B cell (primary cell): ENCODE measurements at regions not wholly inside any gene's neighbourhood (a gene's known extent, or its start where the extent isn't known, plus 50 kb on each side); places are given as distances from the start of the nearest gene placed in this dataset.
"Not testable (repeated sequence)": the region's sequence is repeated elsewhere in the genome, so short reads cannot be mapped to it uniquely, and the experiment has no call there.

ENCODE experiments used
- ATAC-seq: fragments of 200-7000 bp; cut with Tn5 transposase; one replicate; pipeline ENCODE4 v1.10.0; 2021; ENCODE audit warnings: low read depth, mild to moderate bottlenecking, moderate number of reproducible peaks, moderate library complexity
- CTCF ChIA-PET: fragments of 350-600 bp; sonication (Branson Sonifier 250); formaldehyde crosslinking; loops from one replicate; lab custom pipeline; 2021; ENCODE audit warnings: antibody characterized with exemption, inconsistent platforms; lab: Charles Lee
- POLR2A ChIA-PET: fragments of 350-600 bp; sonication (Branson Sonifier 250); formaldehyde crosslinking; loops from one replicate; lab custom pipeline; 2021; ENCODE audit warnings: antibody characterized with exemption; lab: Charles Lee
- DNase-seq: peaks from one replicate; pipeline ENCODE4 v3.0.0; 2013
- H2AFZ ChIP-seq: 2 replicates; pipeline ENCODE4 v1.6.1; 2012; ENCODE audit warnings: mild to moderate bottlenecking, low read depth, low read length; ENCODE audit not compliant: insufficient read depth, poor library complexity, severe bottlenecking
- H3K27ac ChIP-seq, 2 donors: 1 replicate in 1 of 2; 2 replicates in 1 of 2; pipeline ENCODE4 v1.5.1; 2012 to 2013; ENCODE audit warnings: low read length in 2 of 2, mild to moderate bottlenecking in 2 of 2, moderate library complexity in 1 of 2
- H3K27me3 ChIP-seq, 4 experiments: fragments of 200-600 bp in 1 of 4; sonication (generic) in 1 of 4; replicated peaks in 1 of 4; 1 replicate in 2 of 4; 2 replicates in 2 of 4; pipeline versions ENCODE4 v1.6.1 to v1.7.0; 2013 to 2016; ENCODE audit warnings: low read length in 3 of 4, mild to moderate bottlenecking in 2 of 4, mixed read lengths in 1 of 4, moderate library complexity in 1 of 4; ENCODE audit not compliant: insufficient read depth in 4 of 4, control insufficient read depth in 3 of 4; ENCODE audit errors: control extremely low read depth in 1 of 4
- H3K36me3 ChIP-seq, 2 experiments: replicated peaks in 1 of 2; 1 replicate in 1 of 2; 2 replicates in 1 of 2; pipeline versions ENCODE4 v1.6.1 to v1.7.1; 2013; ENCODE audit warnings: low read length in 1 of 2; ENCODE audit not compliant: insufficient read depth in 2 of 2, control insufficient read depth in 1 of 2; ENCODE audit errors: control extremely low read depth in 1 of 2, extremely low read depth in 1 of 2
- H3K4me1 ChIP-seq, 2 donors: fragments of 200-600 bp in 1 of 2; sonication (generic) in 1 of 2; 1 replicate in 1 of 2; 2 replicates in 1 of 2; pipeline versions ENCODE4 v1.5.1 to v1.6.1; 2013 to 2017; ENCODE audit warnings: low read length in 2 of 2; ENCODE audit not compliant: control insufficient read depth in 2 of 2, insufficient read depth in 2 of 2
- H3K4me2 ChIP-seq: replicated peaks from 2 replicates; pipeline ENCODE3; 2012; ENCODE audit warnings: mild to moderate bottlenecking, low read depth, low read length; ENCODE audit not compliant: poor library complexity, severe bottlenecking
- H3K4me3 ChIP-seq, 5 experiments: fragments of 200-600 bp in 1 of 5; sonication (generic) in 1 of 5; 1 replicate in 3 of 5; 2 replicates in 2 of 5; pipeline versions ENCODE4 v1.5.1 to v1.7.0; 2011 to 2016; ENCODE audit warnings: low read length in 4 of 5, mild to moderate bottlenecking in 4 of 5, low read depth in 2 of 5, control low read depth in 1 of 5, moderate library complexity in 1 of 5; ENCODE audit not compliant: insufficient read depth in 1 of 5; ENCODE audit errors: control extremely low read depth in 1 of 5, extremely low read depth in 1 of 5
- H3K79me2 ChIP-seq: fragments of 200-600 bp; sonication (generic); one replicate; pipeline ENCODE4 v1.6.0; 2016; ENCODE audit warnings: low read length; ENCODE audit not compliant: control insufficient read depth, insufficient read depth
- H3K9ac ChIP-seq: fragments of 200-600 bp; sonication (generic); 2 replicates; pipeline ENCODE4 v1.6.1; 2017; ENCODE audit warnings: mild to moderate bottlenecking, low read length, moderate library complexity
- H3K9me3 ChIP-seq, 3 donors: one replicate each; pipeline versions ENCODE4 v1.6.1 to v1.7.1; 2013; ENCODE audit warnings: low read length in 2 of 3; ENCODE audit not compliant: control insufficient read depth in 2 of 3, insufficient read depth in 1 of 3; ENCODE audit errors: control extremely low read depth in 1 of 3
- H4K20me1 ChIP-seq: 2 replicates; pipeline ENCODE4 v1.6.0; 2012; ENCODE audit warnings: mild to moderate bottlenecking, low read length; ENCODE audit not compliant: insufficient read depth, control insufficient read depth, poor library complexity, severe bottlenecking
- H3K27ac Mint-ChIP-seq: one replicate; pipeline ENCODE4 v1.8.0; 2021; ENCODE audit warnings: mixed read lengths
- H3K27me3 Mint-ChIP-seq: one replicate; pipeline ENCODE4 v1.8.0; 2021; ENCODE audit warnings: mixed read lengths
- H3K4me1 Mint-ChIP-seq: one replicate; pipeline ENCODE4 v1.8.0; 2021; ENCODE audit warnings: mixed read lengths
- H3K4me3 Mint-ChIP-seq: one replicate; pipeline ENCODE4 v1.8.0; 2021; ENCODE audit warnings: mixed read lengths
- H3K9me3 Mint-ChIP-seq: one replicate; pipeline ENCODE4 v1.8.0; 2022; ENCODE audit warnings: mixed read lengths; ENCODE audit not compliant: insufficient read depth
- EZH2 ChIP-seq: IDR thresholded peaks from 2 replicates; pipeline ENCODE4 v1.6.1; 2012; ENCODE audit warnings: borderline replicate concordance, low read depth, mild to moderate bottlenecking, moderate library complexity, low read length; ENCODE audit not compliant: insufficient read depth, poor library complexity, severe bottlenecking
- WGBS: methylation state at CpG from one replicate; pipeline ENCODE4 v1.1.5; 2013; ENCODE audit warnings: missing lambda C conversion rate; ENCODE audit not compliant: insufficient coverage; 5-methylcytosine and 5-hydroxymethylcytosine counted together
- intact Hi-C: fragments of 100-400 bp; cut with micrococcal nuclease; formaldehyde crosslinking; loops from one replicate; pipeline ENCODE4 v1.10.0; 2022
- TF ChIP-seq, protein P1 (sequence below): fragments of 200-600 bp; IDR thresholded peaks from one replicate; pipeline ENCODE4 v1.8.0; 2022; ENCODE audit warnings: antibody characterized with exemption, mild to moderate bottlenecking

DNA sequence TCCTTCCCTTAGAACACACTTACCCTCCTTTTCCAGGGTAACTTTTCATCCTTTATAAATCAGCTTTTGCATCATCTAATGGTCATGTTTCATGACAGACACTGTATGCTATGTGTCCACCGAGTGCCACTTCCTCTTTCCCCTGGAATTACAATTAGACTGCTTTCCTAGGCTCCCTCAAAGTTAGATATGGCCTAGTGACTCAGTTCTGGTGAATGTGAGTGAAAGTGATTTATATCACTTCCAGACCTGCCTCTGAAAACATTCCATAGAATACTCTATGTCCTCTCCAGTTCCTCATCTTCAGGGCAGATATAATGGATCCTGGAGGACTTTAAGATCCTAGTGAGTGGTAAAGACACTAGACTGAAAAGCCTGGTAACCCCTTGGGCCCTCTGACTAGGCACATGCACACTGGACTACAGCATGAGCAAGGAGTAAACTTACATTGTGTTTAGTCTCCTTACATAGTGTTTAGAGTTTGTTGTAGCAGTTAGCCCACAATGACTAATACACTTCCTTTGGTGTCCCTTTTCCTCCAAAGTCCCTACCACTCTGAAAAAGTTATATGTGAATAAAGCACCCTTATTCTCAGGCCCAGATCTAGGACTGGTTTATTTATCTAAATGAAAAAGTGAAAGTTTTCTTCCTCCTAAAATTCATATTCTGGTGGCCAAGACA lies 59.3 kb downstream of the GPR88 start:
- no peak for ATAC-seq
- Histone ChIP-seq H3K27me3 (no peaks in the 10 kb centered on the region), H4K20me1 (no peaks in the 10 kb centered on the region), H3K79me2 (no peaks in the 10 kb centered on the region), H3K27ac (no peak overlapping the region), H2AFZ (no peak overlapping the region), H3K4me2 (no peak overlapping the region), H3K9ac (no peak overlapping the region), H3K4me3 (no peak overlapping the region), H3K36me3 (no peaks in the 10 kb centered on the region), H3K9me3 (peaks cover 0 to 3% (median 0%) of the 10 kb centered on the region in 3 donors), H3K4me1 (no peaks in the 10 kb centered on the region)
- ChIA-PET POLR2A (no interaction called here), CTCF (no interaction called here)
- WGBS, result no CpG with 5 or more reads among the region's 1 CpG
- TF ChIP-seq, protein P1, sequence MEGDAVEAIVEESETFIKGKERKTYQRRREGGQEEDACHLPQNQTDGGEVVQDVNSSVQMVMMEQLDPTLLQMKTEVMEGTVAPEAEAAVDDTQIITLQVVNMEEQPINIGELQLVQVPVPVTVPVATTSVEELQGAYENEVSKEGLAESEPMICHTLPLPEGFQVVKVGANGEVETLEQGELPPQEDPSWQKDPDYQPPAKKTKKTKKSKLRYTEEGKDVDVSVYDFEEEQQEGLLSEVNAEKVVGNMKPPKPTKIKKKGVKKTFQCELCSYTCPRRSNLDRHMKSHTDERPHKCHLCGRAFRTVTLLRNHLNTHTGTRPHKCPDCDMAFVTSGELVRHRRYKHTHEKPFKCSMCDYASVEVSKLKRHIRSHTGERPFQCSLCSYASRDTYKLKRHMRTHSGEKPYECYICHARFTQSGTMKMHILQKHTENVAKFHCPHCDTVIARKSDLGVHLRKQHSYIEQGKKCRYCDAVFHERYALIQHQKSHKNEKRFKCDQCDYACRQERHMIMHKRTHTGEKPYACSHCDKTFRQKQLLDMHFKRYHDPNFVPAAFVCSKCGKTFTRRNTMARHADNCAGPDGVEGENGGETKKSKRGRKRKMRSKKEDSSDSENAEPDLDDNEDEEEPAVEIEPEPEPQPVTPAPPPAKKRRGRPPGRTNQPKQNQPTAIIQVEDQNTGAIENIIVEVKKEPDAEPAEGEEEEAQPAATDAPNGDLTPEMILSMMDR, result no peak
- TF ChIP-seq EZH2, result no peak
- no peak overlapping the region for H3K4me3 Mint-ChIP-seq
- no peaks in the 10 kb centered on the region for H3K4me1 Mint-ChIP-seq
- H3K27me3 Mint-ChIP-seq, result no peaks in the 10 kb centered on the region
- DNase-seq, result no peak
- intact Hi-C loops, result no loop called here
- H3K27ac Mint-ChIP-seq, result no peak overlapping the region
- H3K9me3 Mint-ChIP-seq, result peaks cover 6% of the 10 kb centered on the region

DNA sequence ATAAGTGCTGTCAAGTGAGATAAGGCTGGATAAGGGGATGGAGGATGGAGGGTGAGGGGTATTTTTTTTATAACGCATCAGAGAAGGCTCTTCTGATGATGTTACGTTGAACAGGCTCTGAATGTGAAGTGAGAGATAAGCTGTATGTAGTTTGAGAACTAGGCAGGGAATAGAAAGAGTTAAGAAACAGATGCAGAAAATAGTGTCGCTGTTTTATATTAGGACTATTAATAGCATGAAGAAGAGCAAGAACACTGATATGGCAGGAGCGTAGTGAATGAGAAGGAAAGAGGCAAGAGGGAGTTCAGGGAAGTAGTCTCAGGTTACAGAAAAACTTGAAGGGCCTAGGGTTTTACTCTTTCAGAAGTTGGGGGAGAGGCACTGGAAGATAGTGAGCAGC lies 59.8 kb downstream of the GPR88 start:
- Mint-ChIP-seq H3K4me3 (no peak overlapping the region), H3K4me1 (no peaks in the 10 kb centered on the region), H3K27ac (no peak overlapping the region), H3K27me3 (no peaks in the 10 kb centered on the region), H3K9me3 (peaks cover 10% of the 10 kb centered on the region)
- no peak overlapping the region for H3K9ac ChIP-seq
- intact Hi-C loops, result no loop called here
- ChIA-PET POLR2A (no interaction called here), CTCF (no interaction called here)
- no peaks in the 10 kb centered on the region for H3K79me2 ChIP-seq
- H3K9me3 ChIP-seq, result peaks cover 0 to 3% (median 0%) of the 10 kb centered on the region in 3 donors
- DNase-seq (no peak), ATAC-seq (no peak)
- no peaks in the 10 kb centered on the region for H3K36me3 ChIP-seq
- H3K4me1 ChIP-seq, result no peaks in the 10 kb centered on the region
- no peak overlapping the region for H3K4me3 ChIP-seq
- H2AFZ ChIP-seq, result no peak overlapping the region
- H4K20me1 ChIP-seq, result no peaks in the 10 kb centered on the region
- H3K4me2 ChIP-seq, result no peak overlapping the region
- H3K27ac ChIP-seq, result no peak overlapping the region
- no peaks in the 10 kb centered on the region for H3K27me3 ChIP-seq
- WGBS, result 59% methylated on average over 4 of the region's 4 CpGs
- TF ChIP-seq, protein P1, result no peak
- TF ChIP-seq EZH2, result no peak

DNA sequence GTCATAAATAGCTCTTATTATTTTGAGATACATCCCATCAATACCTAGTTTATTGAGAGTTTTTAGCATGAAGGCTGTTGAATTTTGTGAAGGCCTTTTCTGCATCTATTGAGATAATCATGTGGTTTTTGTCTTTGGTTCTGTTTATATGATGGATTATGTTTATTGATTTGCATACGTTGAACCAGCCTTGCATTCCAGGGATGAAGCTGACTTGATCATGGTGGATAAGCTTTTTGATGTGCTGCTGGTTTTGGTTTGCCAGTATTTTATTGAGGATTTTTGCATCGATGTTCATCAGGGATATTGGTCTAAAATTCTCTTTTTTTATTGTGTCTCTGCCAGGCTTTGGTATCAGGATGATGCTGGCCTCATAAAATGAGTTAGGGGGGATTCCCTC lies 62.4 kb downstream of the GPR88 start:
- H3K9me3 Mint-ChIP-seq, result peaks cover 14% of the 10 kb centered on the region
- CTCF ChIA-PET, H3K27me3 ChIP-seq, H3K4me3 Mint-ChIP-seq, H3K4me1 ChIP-seq, H3K9ac ChIP-seq, H3K4me1 Mint-ChIP-seq, H2AFZ ChIP-seq, DNase-seq, H3K27ac Mint-ChIP-seq, POLR2A ChIA-PET, H3K27me3 Mint-ChIP-seq, H3K79me2 ChIP-seq, H3K4me3 ChIP-seq, H3K9me3 ChIP-seq, H4K20me1 ChIP-seq, intact Hi-C loops, ATAC-seq, H3K36me3 ChIP-seq, H3K27ac ChIP-seq, H3K4me2 ChIP-seq: not testable (repeated sequence)
- no CpG with 5 or more reads among the region's 2 CpGs for WGBS
